Suprapubic skin (tissue), 4 donors: ENCODE measurements at regions not wholly inside any gene's neighbourhood (a gene's known extent, or its start where the extent isn't known, plus 50 kb on each side); places are given as distances from the start of the nearest gene placed in this dataset.

ENCODE experiments used
- DNase-seq, 2 donors: peaks; one replicate each; pipeline ENCODE4 v3.0.0-alpha.2; 2019; ENCODE audit warnings: low spot score in 2 of 2
- H3K27ac ChIP-seq: fragments of 200-600 bp; sonication (generic); one replicate; pipeline ENCODE4 v1.5.1; 2019
- H3K27me3 ChIP-seq: fragments of 200-600 bp; sonication (generic); one replicate; pipeline ENCODE4 v1.5.1; 2019
- H3K36me3 ChIP-seq: fragments of 200-600 bp; sonication (generic); one replicate; pipeline ENCODE4 v1.5.1; 2019
- H3K4me1 ChIP-seq: fragments of 200-600 bp; sonication (generic); one replicate; pipeline ENCODE4 v1.5.1; 2019
- H3K4me3 ChIP-seq: fragments of 200-600 bp; sonication (generic); one replicate; pipeline ENCODE4 v1.5.1; 2019; ENCODE audit warnings: mild to moderate bottlenecking
- H3K9me3 ChIP-seq: fragments of 200-600 bp; sonication (generic); one replicate; pipeline ENCODE4 v1.5.1; 2019
- EP300 ChIP-seq: sonication (generic); formaldehyde crosslinking; IDR thresholded peaks from one replicate; pipeline ENCODE4 v1.6.1; 2017; ENCODE audit warnings: antibody characterized with exemption
- POLR2A ChIP-seq, 2 donors: fragments of 450-650 bp; IDR thresholded peaks; one replicate each; pipeline ENCODE4 v1.6.1; 2017; ENCODE audit warnings: antibody characterized with exemption in 2 of 2, mild to moderate bottlenecking in 2 of 2, moderate library complexity in 2 of 2
- POLR2AphosphoS5 ChIP-seq, 3 donors: sonication (generic); formaldehyde crosslinking; IDR thresholded peaks; one replicate each; pipeline ENCODE4 v1.6.1; 2017; ENCODE audit warnings: antibody characterized with exemption in 3 of 3
- WGBS: methylation state at CpG from one replicate; pipeline ENCODE4 v1.1.5; 2018; 5-methylcytosine and 5-hydroxymethylcytosine counted together
- TF ChIP-seq, protein P1 (sequence below), 2 donors: fragments of 200-600 bp in 1 of 2; fragments of 450-650 bp in 1 of 2; sonication (generic) in 1 of 2; IDR thresholded peaks; one replicate each; pipeline ENCODE4 v1.5.1; 2016 to 2019; ENCODE audit warnings: antibody characterized with exemption in 2 of 2, mild to moderate bottlenecking in 1 of 2, moderate library complexity in 1 of 2

DNA sequence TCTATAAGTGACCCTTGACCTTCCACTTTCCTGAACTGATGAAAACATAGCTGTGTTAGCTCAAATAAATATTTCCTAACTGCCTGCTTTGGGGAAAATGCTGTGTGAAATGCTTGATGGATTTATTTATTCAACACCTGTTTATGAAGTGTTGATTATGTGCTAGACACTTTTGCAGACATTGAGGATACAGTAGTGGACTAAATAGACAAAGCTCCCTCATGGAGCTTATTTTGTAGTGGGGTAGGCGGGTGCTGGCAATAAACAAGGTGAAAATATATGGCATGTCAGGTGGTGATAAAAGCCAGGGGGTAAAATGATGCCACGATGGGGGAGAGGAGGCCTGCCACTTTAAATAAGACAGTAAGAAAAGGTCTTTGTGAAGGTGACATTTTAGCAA lies 50.2 kb upstream of the TLR3 start:
- DNase-seq, result no peak
- H3K27ac ChIP-seq, result no peak overlapping the region
- H3K4me3 ChIP-seq, result no peak overlapping the region
- H3K9me3 ChIP-seq, result no peaks in the 10 kb centered on the region
- H3K4me1 ChIP-seq, result peaks cover 4% of the 10 kb centered on the region
- WGBS, result 60% methylated on average over 2 of the region's 2 CpGs
- TF ChIP-seq EP300 (no peak), POLR2AphosphoS5 (IDR thresholded peaks at IDR 0.05) (no peak), POLR2A (IDR thresholded peaks at IDR 0.05) (no peak)
- TF ChIP-seq, protein P1, sequence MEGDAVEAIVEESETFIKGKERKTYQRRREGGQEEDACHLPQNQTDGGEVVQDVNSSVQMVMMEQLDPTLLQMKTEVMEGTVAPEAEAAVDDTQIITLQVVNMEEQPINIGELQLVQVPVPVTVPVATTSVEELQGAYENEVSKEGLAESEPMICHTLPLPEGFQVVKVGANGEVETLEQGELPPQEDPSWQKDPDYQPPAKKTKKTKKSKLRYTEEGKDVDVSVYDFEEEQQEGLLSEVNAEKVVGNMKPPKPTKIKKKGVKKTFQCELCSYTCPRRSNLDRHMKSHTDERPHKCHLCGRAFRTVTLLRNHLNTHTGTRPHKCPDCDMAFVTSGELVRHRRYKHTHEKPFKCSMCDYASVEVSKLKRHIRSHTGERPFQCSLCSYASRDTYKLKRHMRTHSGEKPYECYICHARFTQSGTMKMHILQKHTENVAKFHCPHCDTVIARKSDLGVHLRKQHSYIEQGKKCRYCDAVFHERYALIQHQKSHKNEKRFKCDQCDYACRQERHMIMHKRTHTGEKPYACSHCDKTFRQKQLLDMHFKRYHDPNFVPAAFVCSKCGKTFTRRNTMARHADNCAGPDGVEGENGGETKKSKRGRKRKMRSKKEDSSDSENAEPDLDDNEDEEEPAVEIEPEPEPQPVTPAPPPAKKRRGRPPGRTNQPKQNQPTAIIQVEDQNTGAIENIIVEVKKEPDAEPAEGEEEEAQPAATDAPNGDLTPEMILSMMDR (IDR thresholded peaks at IDR 0.05), result no peak
- no peaks in the 10 kb centered on the region for H3K36me3 ChIP-seq
- H3K27me3 ChIP-seq, result no peaks in the 10 kb centered on the region
